ENCODE measurements at regions not wholly inside any gene's neighbourhood (a gene's known extent, or its start where the extent isn't known, plus 50 kb on each side); places are given as distances from the start of the nearest gene placed in this dataset.

GRCh38 chr5:113969901-113970300 lies 392.0 kb upstream of the KCNN2 start:
- TF ChIP-seq POLR2A (IDR thresholded peaks at IDR 0.05) (no peak), CTCF (IDR thresholded peaks at IDR 0.05) (no peak), EP300 (IDR thresholded peaks at IDR 0.05) (no peak)

Measured in ovary (tissue), 3 donors.